PC-9 (cell line): ENCODE measurements at regions not wholly inside any gene's neighbourhood (a gene's known extent, or its start where the extent isn't known, plus 50 kb on each side); places are given as distances from the start of the nearest gene placed in this dataset.
"Not testable (repeated sequence)": the region's sequence is repeated elsewhere in the genome, so short reads cannot be mapped to it uniquely, and the experiment has no call there.

Experiments used
- EZH2 ChIP-seq: fragments of 200-600 bp; sonication (generic); IDR thresholded peaks from 2 replicates; pipeline ENCODE4 v1.8.0; 2017; ENCODE audit warnings: antibody characterized with exemption, low read depth
- TF ChIP-seq, protein P1 (sequence below): fragments of 200-600 bp; sonication (generic); conservative IDR thresholded peaks from 2 replicates; pipeline ENCODE4 v1.6.1; 2017; ENCODE audit warnings: mixed run types, antibody characterized with exemption, mild to moderate bottlenecking, moderate library complexity

GRCh38 chr21:9656455-9656854 lies 864.9 kb upstream of the TPTE start:
- TF ChIP-seq, protein P1, sequence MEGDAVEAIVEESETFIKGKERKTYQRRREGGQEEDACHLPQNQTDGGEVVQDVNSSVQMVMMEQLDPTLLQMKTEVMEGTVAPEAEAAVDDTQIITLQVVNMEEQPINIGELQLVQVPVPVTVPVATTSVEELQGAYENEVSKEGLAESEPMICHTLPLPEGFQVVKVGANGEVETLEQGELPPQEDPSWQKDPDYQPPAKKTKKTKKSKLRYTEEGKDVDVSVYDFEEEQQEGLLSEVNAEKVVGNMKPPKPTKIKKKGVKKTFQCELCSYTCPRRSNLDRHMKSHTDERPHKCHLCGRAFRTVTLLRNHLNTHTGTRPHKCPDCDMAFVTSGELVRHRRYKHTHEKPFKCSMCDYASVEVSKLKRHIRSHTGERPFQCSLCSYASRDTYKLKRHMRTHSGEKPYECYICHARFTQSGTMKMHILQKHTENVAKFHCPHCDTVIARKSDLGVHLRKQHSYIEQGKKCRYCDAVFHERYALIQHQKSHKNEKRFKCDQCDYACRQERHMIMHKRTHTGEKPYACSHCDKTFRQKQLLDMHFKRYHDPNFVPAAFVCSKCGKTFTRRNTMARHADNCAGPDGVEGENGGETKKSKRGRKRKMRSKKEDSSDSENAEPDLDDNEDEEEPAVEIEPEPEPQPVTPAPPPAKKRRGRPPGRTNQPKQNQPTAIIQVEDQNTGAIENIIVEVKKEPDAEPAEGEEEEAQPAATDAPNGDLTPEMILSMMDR = not testable (repeated sequence)
- not testable (repeated sequence) for TF ChIP-seq EZH2
